Umbilical cord (tissue), 1 donor: ENCODE measurements at regions not wholly inside any gene's neighbourhood (a gene's known extent, or its start where the extent isn't known, plus 50 kb on each side); places are given as distances from the start of the nearest gene placed in this dataset.
A peak's percentile ranks its signal among the peaks of the same experiment; 100 is the strongest.

ENCODE experiments used
- DNase-seq: peaks from one replicate; pipeline ENCODE4 v3.0.0-alpha.2; 2015; ENCODE audit warnings: low spot score

- DNase-seq, result no peak
These were observed 124.1 kb upstream of the RPS6KA2 start for GRCh38 chr6:166751051-166751595.

GRCh38 chr6:166750108-166750793 is 123.2 kb upstream of the RPS6KA2 start:
- no peak for DNase-seq

- no peak for DNase-seq
These were observed 122.6 kb upstream of the RPS6KA2 start for GRCh38 chr6:166749666-166750065.

- no peak for DNase-seq
These were observed 120.9 kb upstream of the RPS6KA2 start for GRCh38 chr6:166747644-166748595.

GRCh38 chr6:166745801-166746668 is 119.0 kb upstream of the RPS6KA2 start:
- DNase-seq, result no peak

- DNase-seq, result no peak
These were observed 117.4 kb upstream of the RPS6KA2 start for GRCh38 chr6:166744223-166745134.

- no peak for DNase-seq
These were observed 116.6 kb upstream of the RPS6KA2 start for GRCh38 chr6:166743406-166744222.

- DNase-seq, result no peak
These were observed 115.9 kb upstream of the RPS6KA2 start for GRCh38 chr6:166742981-166743380.

GRCh38 chr6:166739976-166740318 is 112.9 kb upstream of the RPS6KA2 start:
- no peak for DNase-seq

- peak; percentile 81 for DNase-seq
These were observed 112.3 kb upstream of the RPS6KA2 start for GRCh38 chr6:166739117-166739975.

GRCh38 chr6:166738386-166739116 is 111.5 kb upstream of the RPS6KA2 start:
- no peak for DNase-seq

- no peak for DNase-seq
These were observed 110.2 kb upstream of the RPS6KA2 start for GRCh38 chr6:166737261-166737660.

GRCh38 chr6:166736634-166737033 is 109.6 kb upstream of the RPS6KA2 start:
- no peak for DNase-seq

- DNase-seq, result no peak
These were observed 106.8 kb upstream of the RPS6KA2 start for GRCh38 chr6:166733900-166734299.

GRCh38 chr6:166729658-166730057 is 102.6 kb upstream of the RPS6KA2 start:
- no peak for DNase-seq

- DNase-seq, result no peak
These were observed 102.0 kb upstream of the RPS6KA2 start for GRCh38 chr6:166728884-166729530.

- DNase-seq, result no peak
These were observed 99.2 kb upstream of the RPS6KA2 start for GRCh38 chr6:166726201-166726600.
